GM23338 (cell line): ENCODE measurements at regions not wholly inside any gene's neighbourhood (a gene's known extent, or its start where the extent isn't known, plus 50 kb on each side); places are given as distances from the start of the nearest gene placed in this dataset.

Experiments used
- ATAC-seq: fragments of 200-7000 bp; cut with Tn5 transposase; 3 replicates; pipeline ENCODE4 v1.9.1; 2020
- DNase-seq: peaks from one replicate; pipeline ENCODE4 v3.0.0-alpha.2; 2015; ENCODE audit warnings: low spot score
- H2AFZ ChIP-seq: fragments of 200-600 bp; sonication (generic); 2 replicates; pipeline ENCODE4 v1.8.0; 2016; ENCODE audit warnings: antibody characterized with exemption, mild to moderate bottlenecking, moderate library complexity
- H3F3A ChIP-seq: fragments of 200-600 bp; sonication (generic); replicated peaks from 2 replicates; pipeline ENCODE4 v1.8.0; 2017; ENCODE audit warnings: antibody characterized with exemption, mixed run types, low read depth
- H3K27ac ChIP-seq: fragments of 200-600 bp; sonication (generic); 2 replicates; pipeline ENCODE4 v1.6.1; 2016; ENCODE audit warnings: low read depth
- H3K27me3 ChIP-seq: fragments of 200-600 bp; sonication (generic); 2 replicates; pipeline ENCODE4 v1.8.0; 2016; ENCODE audit warnings: mild to moderate bottlenecking, mixed run types, moderate library complexity; ENCODE audit not compliant: insufficient read depth
- H3K36me3 ChIP-seq: fragments of 200-600 bp; sonication (generic); 2 replicates; pipeline ENCODE4 v1.8.0; 2016; ENCODE audit warnings: mild to moderate bottlenecking; ENCODE audit not compliant: insufficient read depth
- H3K4me1 ChIP-seq: fragments of 200-600 bp; sonication (generic); 2 replicates; pipeline ENCODE4 v1.8.0; 2016; ENCODE audit warnings: mild to moderate bottlenecking, moderate library complexity; ENCODE audit not compliant: insufficient read depth
- H3K4me2 ChIP-seq: fragments of 200-600 bp; sonication (generic); 2 replicates; pipeline ENCODE4 v1.7.1; 2017; ENCODE audit warnings: mixed run types
- H3K4me3 ChIP-seq: fragments of 200-600 bp; sonication (generic); 2 replicates; pipeline ENCODE4 v1.6.1; 2016; ENCODE audit warnings: mixed run types
- H3K79me2 ChIP-seq: fragments of 200-600 bp; sonication (generic); replicated peaks from 2 replicates; pipeline ENCODE4 v1.8.0; 2017; ENCODE audit warnings: mild to moderate bottlenecking; ENCODE audit not compliant: insufficient read depth
- H3K9me2 ChIP-seq: fragments of 200-600 bp; sonication (generic); 2 replicates; pipeline ENCODE4 v1.8.0; 2017; ENCODE audit not compliant: insufficient read depth
- H4K20me1 ChIP-seq: fragments of 200-600 bp; sonication (generic); replicated peaks from 2 replicates; pipeline ENCODE4 v1.8.0; 2017; ENCODE audit warnings: mild to moderate bottlenecking; ENCODE audit not compliant: insufficient read depth
- H3K27ac Mint-ChIP-seq: 2 replicates; pipeline ENCODE4 v1.8.0; 2020; ENCODE audit warnings: inconsistent platforms, mild to moderate bottlenecking, moderate library complexity, mixed read lengths
- H3K27me3 Mint-ChIP-seq: 3 replicates; pipeline ENCODE4 v1.8.0; 2022; ENCODE audit warnings: low read depth, mild to moderate bottlenecking, moderate library complexity, mixed read lengths, inconsistent platforms; ENCODE audit not compliant: insufficient read depth, poor library complexity
- H3K36me3 Mint-ChIP-seq: 3 replicates; pipeline ENCODE4 v1.8.0; 2021; ENCODE audit warnings: low read depth, mild to moderate bottlenecking, inconsistent platforms, moderate library complexity, mixed read lengths
- H3K4me1 Mint-ChIP-seq: 3 replicates; pipeline ENCODE4 v1.8.0; 2020; ENCODE audit warnings: mild to moderate bottlenecking, inconsistent platforms, mixed read lengths
- H3K4me3 Mint-ChIP-seq: 3 replicates; pipeline ENCODE4 v1.8.0; 2021; ENCODE audit warnings: moderate library complexity, mild to moderate bottlenecking, inconsistent platforms, mixed read lengths
- H3K9me3 Mint-ChIP-seq: 3 replicates; pipeline ENCODE4 v1.8.0; 2020; ENCODE audit warnings: moderate library complexity, mild to moderate bottlenecking, inconsistent platforms, mixed read lengths
- CREB1 ChIP-seq: fragments of 250-450 bp; sonication (Bioruptor Pico); IDR thresholded peaks from 2 replicates; pipeline ENCODE4 v1.5.0; 2020; ENCODE audit warnings: low read depth, mild to moderate bottlenecking, moderate library complexity
- CTCF ChIP-seq, 2 experiments: fragments of 200-600 bp in 1 of 2; sonication (generic) in 1 of 2; conservative IDR thresholded peaks; 2 replicates each; pipeline versions ENCODE4 v1.5.1 to v1.6.1; 2016 to 2017; ENCODE audit warnings: antibody characterized with exemption in 2 of 2, low read depth in 2 of 2, mild to moderate bottlenecking in 2 of 2, moderate library complexity in 1 of 2
- ETS1 ChIP-seq: IDR thresholded peaks from 2 replicates; pipeline ENCODE4 v1.6.1; 2016; ENCODE audit warnings: antibody characterized with exemption
- EZH2 ChIP-seq: fragments of 200-600 bp; sonication (generic); IDR thresholded peaks from one replicate; pipeline ENCODE4 v1.8.0; 2017; ENCODE audit warnings: antibody characterized with exemption, mild to moderate bottlenecking, low read depth; ENCODE audit not compliant: unreplicated experiment
- EZH2phosphoT487 ChIP-seq: fragments of 200-600 bp; sonication (generic); IDR thresholded peaks from one replicate; pipeline ENCODE4 v1.8.1; 2018; ENCODE audit warnings: antibody characterized with exemption; ENCODE audit not compliant: unreplicated experiment
- JUNB ChIP-seq: IDR thresholded peaks from one replicate; pipeline ENCODE4 v1.6.1; 2016; ENCODE audit warnings: antibody characterized with exemption; ENCODE audit not compliant: unreplicated experiment
- NANOG ChIP-seq: IDR thresholded peaks from 2 replicates; pipeline ENCODE4 v1.6.1; 2016; ENCODE audit warnings: antibody characterized with exemption, borderline replicate concordance
- POLR2AphosphoS5 ChIP-seq: IDR thresholded peaks from 2 replicates; pipeline ENCODE4 v1.6.1; 2016; ENCODE audit warnings: antibody characterized with exemption, low read depth
- REST ChIP-seq: IDR thresholded peaks from one replicate; pipeline ENCODE4 v1.6.1; 2018; ENCODE audit warnings: antibody characterized with exemption; ENCODE audit not compliant: unreplicated experiment
- STAT1 ChIP-seq: IDR thresholded peaks from one replicate; pipeline ENCODE4 v1.6.1; 2016; ENCODE audit warnings: antibody characterized with exemption; ENCODE audit not compliant: unreplicated experiment
- ZNF114 ChIP-seq: fragments of 250-450 bp; sonication (Bioruptor Pico); IDR thresholded peaks from 2 replicates; pipeline ENCODE4 v1.5.0; 2020; ENCODE audit warnings: mild to moderate bottlenecking, moderate library complexity
- ZNF331 ChIP-seq: fragments of 250-450 bp; sonication (Bioruptor Pico); IDR thresholded peaks from 2 replicates; pipeline ENCODE4 v1.5.0; 2020; ENCODE audit warnings: low read depth, mild to moderate bottlenecking, moderate library complexity
- ZNF462 ChIP-seq: fragments of 250-450 bp; sonication (Bioruptor Pico); IDR thresholded peaks from 2 replicates; pipeline ENCODE4 v1.5.0; 2020; ENCODE audit warnings: mild to moderate bottlenecking, moderate library complexity

GRCh38 chr6:98574984-98575383 lies 259.4 kb upstream of the POU3F2 start (continued):
- no peak for TF ChIP-seq JUNB

GRCh38 chr6:98576791-98577190 lies 257.6 kb upstream of the POU3F2 start:
- no peaks in the 10 kb centered on the region for H3K27me3 ChIP-seq
- Mint-ChIP-seq H3K4me3 (no peak overlapping the region), H3K27me3 (no peaks in the 10 kb centered on the region), H3K4me1 (peaks cover 6% of the 10 kb centered on the region), H3K27ac (no peak overlapping the region), H3K36me3 (no peaks in the 10 kb centered on the region), H3K9me3 (no peaks in the 10 kb centered on the region)
- H3K4me3 ChIP-seq: no peak overlapping the region
- no peak for TF ChIP-seq ZNF462 (CRISPR knock-in tag)
- TF ChIP-seq ZNF331 (CRISPR knock-in tag): no peak
- TF ChIP-seq JUNB: no peak
- no peak for TF ChIP-seq STAT1
- TF ChIP-seq CREB1 (CRISPR knock-in tag): no peak
- no peak for TF ChIP-seq REST
- no peak for TF ChIP-seq ETS1
- TF ChIP-seq EZH2phosphoT487: no peak
- no peak for TF ChIP-seq CTCF (conservative IDR thresholded peaks at IDR 0.05; ENCODE audit: low read depth in 2 of 2)
- TF ChIP-seq NANOG: no peak
- TF ChIP-seq EZH2: no peak
- no peak for TF ChIP-seq POLR2AphosphoS5
- TF ChIP-seq ZNF114 (CRISPR knock-in tag): no peak
- no peak overlapping the region for H3K27ac ChIP-seq
- H4K20me1 ChIP-seq: no peaks in the 10 kb centered on the region
- H3K36me3 ChIP-seq: no peaks in the 10 kb centered on the region
- H3K9me2 ChIP-seq: no peaks in the 10 kb centered on the region; the same call in 1 of the 2 replicates
- H3K4me1 ChIP-seq: peaks cover 7% of the 10 kb centered on the region
- H3F3A ChIP-seq: no peaks in the 10 kb centered on the region
- H2AFZ ChIP-seq: no peak overlapping the region
- H3K4me2 ChIP-seq: no peak overlapping the region
- ATAC-seq: no peak
- DNase-seq: no peak
- H3K79me2 ChIP-seq: no peaks in the 10 kb centered on the region
